ENCODE measurements at regions not wholly inside any gene's neighbourhood (a gene's known extent, or its start where the extent isn't known, plus 50 kb on each side); places are given as distances from the start of the nearest gene placed in this dataset.
A peak's percentile ranks its signal among the peaks of the same experiment; 100 is the strongest.

DNA sequence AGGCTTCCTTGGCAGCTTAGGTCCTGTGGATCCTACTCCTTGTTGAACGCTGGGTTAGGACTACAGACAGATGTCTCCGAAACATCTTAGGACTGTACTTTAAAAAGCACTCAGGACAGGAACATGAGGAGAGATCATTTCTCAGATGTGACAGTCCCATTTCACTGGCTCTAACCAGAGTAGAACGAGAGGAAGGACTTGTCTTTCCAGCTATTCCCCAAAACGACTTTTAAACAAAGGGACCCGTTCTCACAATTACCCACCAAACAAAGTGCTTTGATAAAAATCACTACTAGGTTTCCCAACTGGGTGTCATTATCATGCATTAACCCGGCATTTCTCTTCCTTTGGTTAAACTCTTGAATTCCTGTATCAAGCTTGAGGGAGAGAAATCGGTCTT, 84.7 kb upstream of the BARX2 start:
- no peak for DNase-seq

GRCh38 chr11:129289350-129290040, 86.2 kb upstream of the BARX2 start:
- DNase-seq: no peak

DNA sequence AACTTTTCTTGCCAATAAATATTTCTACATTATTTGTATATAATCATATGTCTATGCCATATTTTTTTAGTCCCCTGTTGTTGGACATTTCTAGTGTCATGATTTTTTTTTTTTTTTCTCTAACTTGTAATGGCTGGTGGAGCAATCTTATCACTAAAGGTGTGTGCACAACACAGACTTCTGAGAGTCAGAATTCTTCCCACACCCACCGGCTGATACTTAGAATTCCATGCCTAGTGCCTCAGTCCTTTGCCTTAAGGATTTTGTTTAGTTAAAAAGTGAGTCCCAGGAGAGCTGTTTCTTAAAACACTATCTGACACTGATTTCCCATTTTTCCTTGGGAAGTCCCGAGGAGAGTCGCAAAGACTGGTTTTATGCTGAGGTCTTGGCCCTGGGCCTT, 87.7 kb upstream of the BARX2 start:
- no peak for DNase-seq

GRCh38 chr11:129286813-129287212, 88.8 kb upstream of the BARX2 start:
- no peak for DNase-seq

DNA sequence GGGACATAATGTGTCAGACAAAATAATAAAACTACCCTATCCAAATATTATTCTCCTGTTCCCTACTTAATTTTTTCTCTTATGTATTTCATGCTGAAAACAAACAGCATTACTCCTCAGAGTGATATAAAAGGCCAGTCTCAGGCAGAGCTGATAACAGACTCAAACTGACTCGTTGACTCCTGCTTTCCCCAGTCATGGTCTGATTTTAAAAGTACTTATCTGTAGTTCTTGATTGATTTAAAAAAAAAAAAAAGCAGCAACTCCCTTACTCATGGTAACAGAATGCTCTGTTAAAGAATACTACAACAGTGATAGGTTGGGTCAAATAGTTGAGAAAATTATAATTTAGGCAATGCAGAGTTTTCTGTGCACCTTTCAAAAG, 90.3 kb upstream of the BARX2 start:
- DNase-seq: no peak

DNA sequence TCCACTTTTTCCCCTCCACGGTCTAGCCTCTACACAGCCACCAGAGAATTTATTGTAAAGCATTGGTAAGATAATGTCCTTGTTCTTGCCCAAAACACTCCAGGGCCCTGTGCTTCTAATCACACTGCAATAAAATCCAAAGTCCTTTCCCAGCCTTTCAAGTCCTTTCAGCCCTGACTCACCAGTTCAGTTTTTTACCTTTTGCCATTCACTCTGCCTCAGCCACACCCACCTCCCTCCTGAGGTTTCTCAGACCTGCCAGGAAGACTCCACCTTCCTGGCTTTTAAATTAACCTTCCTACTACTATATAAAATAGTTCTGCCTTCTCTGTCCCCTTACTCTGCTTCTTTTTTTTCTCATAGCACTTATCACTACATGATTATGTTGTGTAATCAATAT, 91.0 kb upstream of the ARHGAP32 start:
- DNase-seq: no peak

GRCh38 chr11:129282634-129283033, 90.5 kb upstream of the ARHGAP32 start:
- no peak for DNase-seq

- no peak for DNase-seq
Measured at GRCh38 chr11:129281471-129282415, 89.6 kb upstream of the ARHGAP32 start.

- no peak for DNase-seq
Measured at GRCh38 chr11:129280027-129280811, 88.1 kb upstream of the ARHGAP32 start.

GRCh38 chr11:129279326-129280026, 87.4 kb upstream of the ARHGAP32 start:
- peak; percentile 45 for DNase-seq

DNA sequence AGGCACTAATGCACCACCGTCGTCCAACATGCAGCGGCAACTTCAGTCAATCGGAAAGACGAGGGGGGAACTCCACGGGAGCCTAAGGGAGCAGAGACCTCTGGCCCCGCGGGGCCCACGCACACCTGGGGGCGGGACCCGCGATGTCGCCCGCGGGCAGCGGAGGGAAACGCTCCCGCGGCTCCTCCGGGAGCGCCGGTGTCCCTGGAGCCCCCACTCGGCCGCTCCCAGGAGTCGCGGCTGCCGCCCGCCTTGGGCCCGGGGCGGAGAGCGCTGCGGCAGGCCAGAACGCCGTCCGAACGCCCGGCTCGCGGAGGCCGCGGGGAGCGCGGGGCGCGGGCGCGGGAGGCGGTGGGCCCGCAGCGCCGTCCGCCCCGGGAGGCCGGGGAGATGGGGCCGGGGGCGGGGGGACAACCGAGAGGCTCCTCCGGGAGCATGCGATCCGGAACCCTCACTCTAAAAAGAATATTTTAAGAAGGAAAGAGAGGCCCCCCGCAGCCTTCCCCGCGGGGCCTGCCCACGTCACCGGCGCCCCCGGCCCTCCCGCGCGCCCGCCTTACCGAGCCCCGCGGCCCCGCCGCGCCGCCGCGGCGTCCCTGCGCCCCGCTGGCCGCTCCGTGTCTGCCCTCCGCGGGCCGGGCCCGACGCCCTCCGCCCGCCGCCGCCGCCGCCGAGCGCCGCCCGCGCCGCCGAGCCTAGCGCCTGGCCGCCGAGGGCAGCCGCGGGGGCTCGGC, 86.6 kb upstream of the ARHGAP32 start:
- no peak for DNase-seq

GRCh38 chr11:129277198-129277843, 85.2 kb upstream of the ARHGAP32 start:
- no peak for DNase-seq

DNA sequence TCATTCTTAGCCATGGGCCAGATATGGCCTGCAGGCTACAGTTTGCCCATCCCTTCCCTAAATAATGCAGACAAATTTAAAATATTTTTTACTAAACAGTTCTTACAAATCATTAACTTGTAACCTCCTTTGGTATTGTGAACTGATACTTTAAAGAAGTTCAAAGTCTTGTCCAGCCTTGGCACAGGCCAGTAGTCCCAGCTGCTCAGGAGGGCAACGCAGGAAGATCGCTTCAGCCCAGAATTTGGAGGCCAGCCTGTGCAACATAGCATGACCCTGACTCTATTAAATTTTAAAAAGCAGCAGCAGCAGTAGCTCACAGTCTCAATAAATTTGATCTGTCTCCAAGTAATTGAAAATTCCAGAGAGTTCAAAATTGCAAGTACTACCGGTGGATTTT, 83.7 kb upstream of the ARHGAP32 start:
- DNase-seq: no peak

- no peak for DNase-seq
Measured at GRCh38 chr11:129273944-129274711, 82.0 kb upstream of the ARHGAP32 start.

DNA sequence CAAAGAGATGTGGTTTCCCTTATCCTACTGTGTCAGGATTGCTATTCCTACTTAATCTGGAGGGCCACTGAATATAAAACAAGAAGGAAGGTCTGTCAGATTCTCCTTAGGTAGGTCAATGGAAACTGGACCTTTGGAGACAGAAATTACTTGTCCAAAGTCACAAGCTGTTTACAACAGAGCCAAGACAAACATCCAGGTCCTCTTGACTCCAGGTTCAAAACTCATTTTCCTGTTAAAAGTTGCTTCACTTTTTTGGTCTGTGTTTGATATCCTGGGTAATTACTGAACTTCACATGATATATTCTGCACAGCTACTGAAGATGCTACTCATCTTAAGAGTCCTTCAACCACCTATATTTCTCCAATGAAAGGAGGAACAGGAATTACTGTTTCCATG, 81.2 kb upstream of the ARHGAP32 start:
- DNase-seq: no peak

DNA sequence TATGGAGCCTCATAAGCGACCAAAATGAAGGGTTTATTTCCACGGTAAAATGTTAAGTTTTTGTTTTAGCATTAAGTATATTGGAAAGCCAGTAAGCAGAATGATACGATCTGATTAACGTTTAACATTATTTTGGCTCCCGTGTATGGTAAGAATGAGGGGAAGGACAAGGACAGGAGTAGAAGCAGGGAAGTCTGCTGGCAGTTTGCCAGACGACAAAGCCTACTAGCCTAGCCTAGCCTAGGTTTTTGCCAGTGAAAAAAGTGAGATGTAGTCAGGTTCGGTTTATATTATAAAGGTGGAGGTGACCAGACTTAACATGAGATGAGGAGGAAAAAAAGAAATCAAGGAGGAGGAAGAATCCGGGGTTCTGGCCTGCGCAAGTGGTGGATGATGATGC, 78.9 kb upstream of the ARHGAP32 start:
- no peak for DNase-seq

DNA sequence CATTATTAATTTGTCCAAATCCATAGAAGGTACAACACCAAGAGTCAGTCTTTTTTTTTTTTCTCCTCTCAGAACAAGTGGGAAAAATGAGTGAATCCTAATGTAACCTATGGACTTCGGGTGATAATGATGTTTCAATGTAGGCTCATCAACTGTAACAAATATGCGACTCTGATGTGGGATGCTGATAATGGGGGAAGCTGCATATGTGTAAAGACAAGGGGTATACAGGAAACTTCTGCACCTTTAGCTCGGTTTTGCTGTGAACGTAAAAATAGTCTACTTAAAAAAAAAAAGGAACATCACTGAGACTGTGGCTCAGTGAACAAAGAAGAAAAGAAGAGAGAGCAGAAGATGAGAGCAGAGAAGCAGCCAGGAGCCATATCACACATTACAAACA, 78.3 kb upstream of the ARHGAP32 start:
- DNase-seq: no peak

DNA sequence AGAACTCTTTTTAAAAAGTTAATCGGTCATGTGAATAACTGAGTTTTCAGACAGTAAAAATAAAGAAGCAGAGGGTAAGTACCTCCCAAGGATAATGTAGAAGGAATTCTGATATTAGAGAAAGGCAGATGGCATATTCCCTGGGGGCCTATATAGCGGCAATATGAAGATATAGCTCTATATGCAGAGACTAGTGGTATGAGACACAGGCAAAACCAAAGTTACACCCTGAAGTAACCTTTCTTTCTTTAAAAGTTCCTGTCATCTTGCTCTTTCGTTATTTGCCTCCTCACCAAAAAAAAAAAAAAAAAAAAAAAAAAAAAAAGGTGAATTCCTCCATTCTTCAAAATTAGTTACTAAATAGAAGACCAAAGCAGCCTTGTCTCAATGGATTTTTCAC, 76.2 kb upstream of the ARHGAP32 start:
- DNase-seq: no peak

DNA sequence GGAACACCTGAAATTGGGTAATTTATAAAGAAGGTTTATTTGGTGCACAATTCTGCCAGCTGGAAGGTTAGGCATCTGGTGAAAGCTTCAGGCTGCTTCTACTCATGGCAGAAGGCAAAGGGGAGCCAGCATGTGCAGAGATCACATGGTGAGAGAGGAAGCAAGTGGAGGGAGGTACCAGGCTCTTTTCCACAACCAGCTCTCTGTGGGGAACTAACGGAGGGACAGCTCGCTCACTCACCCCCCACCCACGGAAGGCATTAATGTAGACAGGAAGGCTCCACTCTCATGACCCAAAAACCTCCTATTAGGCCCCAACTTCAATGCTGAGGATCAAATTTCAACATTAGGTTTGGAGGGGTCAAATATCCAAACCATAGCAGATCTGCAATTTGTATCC, 75.6 kb upstream of the ARHGAP32 start:
- no peak for DNase-seq

- no peak for DNase-seq
Measured at GRCh38 chr11:129266536-129266935, 74.4 kb upstream of the ARHGAP32 start.
